Gastrocnemius medialis (tissue), 4 donors: ENCODE measurements at regions not wholly inside any gene's neighbourhood (a gene's known extent, or its start where the extent isn't known, plus 50 kb on each side); places are given as distances from the start of the nearest gene placed in this dataset.

Source experiments
- ATAC-seq, 2 donors: fragments of 150-250 bp; one replicate each; pipeline ENCODE4 v1.9.1; 2016
- DNase-seq, 2 donors: peaks; one replicate each; pipeline ENCODE4 v3.0.0-alpha.2; 2019
- H3K27ac ChIP-seq, 4 donors: fragments of 200-600 bp; sonication (generic); 1 replicate in 1 of 4; 2 replicates in 3 of 4; pipeline ENCODE4 v1.5.1; 2016 to 2018; ENCODE audit warnings: mild to moderate bottlenecking in 2 of 4, moderate library complexity in 1 of 4
- H3K27me3 ChIP-seq, 3 donors: fragments of 200-600 bp; sonication (generic) in 2 of 3; 1 replicate in 1 of 3; 2 replicates in 2 of 3; pipeline versions ENCODE4 v1.5.1 to v1.6.0; 2016 to 2019; ENCODE audit warnings: mild to moderate bottlenecking in 1 of 3, moderate library complexity in 1 of 3
- H3K36me3 ChIP-seq, 2 donors: fragments of 200-600 bp; sonication (generic) in 1 of 2; one replicate each; pipeline ENCODE4 v1.5.1; 2017 to 2018
- H3K4me1 ChIP-seq, 2 donors: fragments of 200-600 bp; sonication (generic) in 1 of 2; one replicate each; pipeline ENCODE4 v1.5.1; 2016 to 2017; ENCODE audit warnings: mild to moderate bottlenecking in 2 of 2
- H3K4me3 ChIP-seq, 4 donors: fragments of 200-600 bp; sonication (generic) in 3 of 4; 1 replicate in 1 of 4; 2 replicates in 3 of 4; pipeline ENCODE4 v1.5.1; 2016 to 2019; ENCODE audit warnings: mild to moderate bottlenecking in 2 of 4
- H3K9me3 ChIP-seq, 3 donors: fragments of 200-600 bp; sonication (generic) in 2 of 3; 1 replicate in 1 of 3; 2 replicates in 2 of 3; pipeline ENCODE4 v1.5.1; 2016 to 2019
- POLR2A ChIP-seq, 2 donors: fragments of 450-650 bp; IDR thresholded peaks; one replicate each; pipeline ENCODE4 v1.6.1; 2017; ENCODE audit warnings: antibody characterized with exemption in 2 of 2, mild to moderate bottlenecking in 2 of 2, moderate library complexity in 2 of 2
- in situ Hi-C, 4 donors: fragments of 200-750 bp; cut with MboI; loops; one replicate each; pipeline versions ENCODE4 v1.15.0 to v1.8.0; 2017; ENCODE audit warnings: low sequenced_read_pairs in 4 of 4
- intact Hi-C: fragments of 100-400 bp; cut with DNase I; formaldehyde crosslinking; loops from one replicate; pipeline ENCODE4 v1.15.1; 2023; ENCODE audit warnings: low total_unique reads
- TF ChIP-seq, protein P1 (sequence below), 5 experiments: fragments of 450-650 bp in 3 of 5; fragments of 200-600 bp in 2 of 5; sonication (generic) in 2 of 5; IDR thresholded peaks in 4 of 5; conservative IDR thresholded peaks in 1 of 5; 1 replicate in 4 of 5; 2 replicates in 1 of 5; pipeline ENCODE4 v1.5.1; 2016 to 2019; ENCODE audit warnings: antibody characterized with exemption in 5 of 5, mild to moderate bottlenecking in 3 of 5, moderate library complexity in 3 of 5

- Histone ChIP-seq H3K27me3 (peaks cover 0 to 1% (median 0%) of the 10 kb centered on the region in 3 donors), H3K4me1 (no peaks in the 10 kb centered on the region), H3K27ac (no peak overlapping the region), H3K36me3 (no peaks in the 10 kb centered on the region), H3K4me3 (no peak overlapping the region), H3K9me3 (no peaks in the 10 kb centered on the region)
- DNase-seq, result no peak
- in situ Hi-C loops (no loop called here), intact Hi-C loops (no loop called here)
- no peak for ATAC-seq
- TF ChIP-seq POLR2A (IDR thresholded peaks at IDR 0.05), result no peak
- TF ChIP-seq, protein P1, sequence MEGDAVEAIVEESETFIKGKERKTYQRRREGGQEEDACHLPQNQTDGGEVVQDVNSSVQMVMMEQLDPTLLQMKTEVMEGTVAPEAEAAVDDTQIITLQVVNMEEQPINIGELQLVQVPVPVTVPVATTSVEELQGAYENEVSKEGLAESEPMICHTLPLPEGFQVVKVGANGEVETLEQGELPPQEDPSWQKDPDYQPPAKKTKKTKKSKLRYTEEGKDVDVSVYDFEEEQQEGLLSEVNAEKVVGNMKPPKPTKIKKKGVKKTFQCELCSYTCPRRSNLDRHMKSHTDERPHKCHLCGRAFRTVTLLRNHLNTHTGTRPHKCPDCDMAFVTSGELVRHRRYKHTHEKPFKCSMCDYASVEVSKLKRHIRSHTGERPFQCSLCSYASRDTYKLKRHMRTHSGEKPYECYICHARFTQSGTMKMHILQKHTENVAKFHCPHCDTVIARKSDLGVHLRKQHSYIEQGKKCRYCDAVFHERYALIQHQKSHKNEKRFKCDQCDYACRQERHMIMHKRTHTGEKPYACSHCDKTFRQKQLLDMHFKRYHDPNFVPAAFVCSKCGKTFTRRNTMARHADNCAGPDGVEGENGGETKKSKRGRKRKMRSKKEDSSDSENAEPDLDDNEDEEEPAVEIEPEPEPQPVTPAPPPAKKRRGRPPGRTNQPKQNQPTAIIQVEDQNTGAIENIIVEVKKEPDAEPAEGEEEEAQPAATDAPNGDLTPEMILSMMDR (IDR thresholded peaks at IDR 0.05 in 4 of 5, conservative IDR thresholded peaks at IDR 0.05 in 1 of 5), result no peak
Observed at GRCh38 chr10:29033311-29033940, 255.4 kb upstream of the LYZL1 start.

DNA sequence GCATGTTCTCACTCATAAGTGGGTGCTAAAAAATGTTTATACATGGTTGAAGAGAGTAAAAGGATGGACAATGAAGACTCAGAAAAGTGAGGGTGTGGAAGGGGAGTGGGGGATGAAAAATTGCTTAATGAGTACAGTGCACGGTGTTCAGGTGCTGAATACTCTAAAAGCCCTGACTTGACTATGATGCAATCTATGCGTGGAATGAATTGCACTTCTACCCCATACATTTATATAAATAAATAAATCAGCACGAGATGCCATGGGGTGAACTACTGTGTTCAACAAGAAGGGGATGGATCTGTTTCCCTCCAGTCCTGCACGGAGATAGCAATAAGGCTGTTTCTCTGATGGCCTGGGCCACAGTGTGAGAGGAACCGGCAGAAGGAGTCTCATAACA lies 254.3 kb upstream of the LYZL1 start:
- H3K4me1 ChIP-seq, result no peaks in the 10 kb centered on the region
- intact Hi-C loops (no loop called here), in situ Hi-C loops (no loop called here)
- no peaks in the 10 kb centered on the region for H3K36me3 ChIP-seq
- TF ChIP-seq POLR2A (IDR thresholded peaks at IDR 0.05), result no peak
- TF ChIP-seq, protein P1 (IDR thresholded peaks at IDR 0.05 in 4 of 5, conservative IDR thresholded peaks at IDR 0.05 in 1 of 5), result no peak
- no peak overlapping the region for H3K27ac ChIP-seq
- no peak for ATAC-seq
- H3K4me3 ChIP-seq, result no peak overlapping the region
- no peaks in the 10 kb centered on the region for H3K27me3 ChIP-seq
- no peaks in the 10 kb centered on the region for H3K9me3 ChIP-seq
- DNase-seq, result no peak

DNA sequence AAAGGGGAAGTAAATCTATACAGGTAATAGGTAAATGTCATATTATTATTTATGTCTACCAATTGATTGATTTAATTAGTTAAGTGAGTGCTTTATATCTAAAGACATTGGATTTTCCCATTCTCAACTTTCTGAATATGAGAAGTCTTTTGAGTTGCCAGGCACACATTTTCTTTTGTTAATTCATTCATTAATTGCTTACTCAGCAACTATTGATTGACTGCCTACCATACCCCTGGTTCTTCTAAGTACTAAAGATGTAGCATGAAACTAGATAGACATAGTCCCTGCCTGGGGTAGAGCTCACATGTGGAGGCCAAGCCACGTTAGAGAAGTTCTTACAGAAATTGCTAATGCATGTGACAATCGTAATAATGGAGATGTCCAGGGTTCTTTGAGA lies 253.1 kb upstream of the LYZL1 start:
- H3K27ac ChIP-seq, result no peak overlapping the region
- TF ChIP-seq, protein P1 (IDR thresholded peaks at IDR 0.05 in 4 of 5, conservative IDR thresholded peaks at IDR 0.05 in 1 of 5), result no peak
- in situ Hi-C loops (no loop called here), intact Hi-C loops (no loop called here)
- ATAC-seq (no peak), DNase-seq (no peak)
- H3K4me1 ChIP-seq, result no peaks in the 10 kb centered on the region
- H3K27me3 ChIP-seq, result no peaks in the 10 kb centered on the region
- H3K9me3 ChIP-seq, result no peaks in the 10 kb centered on the region
- no peaks in the 10 kb centered on the region for H3K36me3 ChIP-seq
- no peak overlapping the region for H3K4me3 ChIP-seq

DNA sequence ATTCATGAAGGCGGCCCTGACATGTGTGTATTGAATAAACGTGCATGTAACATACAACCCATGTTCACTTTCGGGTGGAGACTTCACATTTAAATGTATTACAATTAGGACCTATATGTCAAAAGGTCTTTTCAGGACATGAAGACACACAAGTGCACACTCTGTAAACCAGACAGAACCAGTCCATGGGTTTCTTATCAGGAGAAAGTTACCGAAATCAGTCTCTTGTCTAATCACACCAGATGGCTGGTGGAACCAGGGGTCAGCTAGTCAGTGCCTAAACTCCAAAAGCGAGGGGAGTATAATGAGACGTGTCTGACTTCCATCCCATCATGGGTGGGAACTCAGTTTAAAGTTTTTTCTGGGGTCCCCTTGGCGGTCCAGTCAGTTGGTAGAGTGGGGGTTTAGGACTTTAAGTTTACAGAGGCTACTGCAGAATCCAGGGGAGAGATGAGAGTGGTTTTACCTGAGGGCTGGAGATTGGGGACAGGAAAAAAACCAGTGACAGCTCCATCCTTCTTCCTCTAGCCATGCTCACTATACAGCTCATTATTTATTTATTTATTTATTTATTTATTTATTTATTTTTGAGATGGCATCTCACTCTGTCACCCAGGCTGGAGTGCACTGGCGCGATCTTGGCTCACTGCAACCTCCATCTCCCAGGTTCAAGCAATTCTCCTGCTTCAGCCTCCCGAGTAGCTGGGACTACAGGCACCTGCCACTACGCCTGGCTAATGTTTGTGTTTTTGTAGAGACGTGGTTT lies 251.3 kb upstream of the LYZL1 start:
- Histone ChIP-seq H3K27ac (no peak overlapping the region), H3K27me3 (no peaks in the 10 kb centered on the region), H3K36me3 (no peaks in the 10 kb centered on the region), H3K4me3 (no peak overlapping the region), H3K4me1 (no peaks in the 10 kb centered on the region), H3K9me3 (no peaks in the 10 kb centered on the region)
- TF ChIP-seq POLR2A (IDR thresholded peaks at IDR 0.05), result no peak
- TF ChIP-seq, protein P1 (IDR thresholded peaks at IDR 0.05 in 4 of 5, conservative IDR thresholded peaks at IDR 0.05 in 1 of 5), result no peak
- ATAC-seq, result no peak
- intact Hi-C loops, result no loop called here
- in situ Hi-C loops, result no loop called here
- no peak for DNase-seq
